ENCODE measurements at regions not wholly inside any gene's neighbourhood (a gene's known extent, or its start where the extent isn't known, plus 50 kb on each side); places are given as distances from the start of the nearest gene placed in this dataset.

DNA sequence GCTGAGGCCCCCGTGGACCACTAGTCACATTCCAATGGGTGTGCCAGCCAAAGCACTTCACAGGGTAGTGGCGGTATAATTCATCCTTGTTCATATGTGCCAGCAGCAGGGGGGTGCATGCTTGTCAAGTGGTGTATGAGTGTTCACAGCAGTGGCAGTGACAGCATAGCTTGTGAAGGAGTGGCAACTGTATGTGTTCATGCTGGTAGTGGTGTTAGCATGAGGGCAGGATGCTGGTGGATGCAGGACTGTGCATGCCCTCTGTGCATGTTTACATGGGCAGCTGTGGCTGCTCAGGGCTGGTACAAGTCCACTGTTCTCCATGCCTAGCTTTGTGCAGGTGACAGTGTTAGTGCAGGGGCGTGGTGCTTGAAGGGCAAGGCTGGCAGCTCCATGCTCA lies 253.4 kb upstream of the DMAC1 start:
- no peak for TF ChIP-seq POLR2A (IDR thresholded peaks at IDR 0.05)
- no peak for TF ChIP-seq POLR2AphosphoS5 (IDR thresholded peaks at IDR 0.05)
- TF ChIP-seq, protein P1, sequence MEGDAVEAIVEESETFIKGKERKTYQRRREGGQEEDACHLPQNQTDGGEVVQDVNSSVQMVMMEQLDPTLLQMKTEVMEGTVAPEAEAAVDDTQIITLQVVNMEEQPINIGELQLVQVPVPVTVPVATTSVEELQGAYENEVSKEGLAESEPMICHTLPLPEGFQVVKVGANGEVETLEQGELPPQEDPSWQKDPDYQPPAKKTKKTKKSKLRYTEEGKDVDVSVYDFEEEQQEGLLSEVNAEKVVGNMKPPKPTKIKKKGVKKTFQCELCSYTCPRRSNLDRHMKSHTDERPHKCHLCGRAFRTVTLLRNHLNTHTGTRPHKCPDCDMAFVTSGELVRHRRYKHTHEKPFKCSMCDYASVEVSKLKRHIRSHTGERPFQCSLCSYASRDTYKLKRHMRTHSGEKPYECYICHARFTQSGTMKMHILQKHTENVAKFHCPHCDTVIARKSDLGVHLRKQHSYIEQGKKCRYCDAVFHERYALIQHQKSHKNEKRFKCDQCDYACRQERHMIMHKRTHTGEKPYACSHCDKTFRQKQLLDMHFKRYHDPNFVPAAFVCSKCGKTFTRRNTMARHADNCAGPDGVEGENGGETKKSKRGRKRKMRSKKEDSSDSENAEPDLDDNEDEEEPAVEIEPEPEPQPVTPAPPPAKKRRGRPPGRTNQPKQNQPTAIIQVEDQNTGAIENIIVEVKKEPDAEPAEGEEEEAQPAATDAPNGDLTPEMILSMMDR (IDR thresholded peaks at IDR 0.05): no peak
- no peak for TF ChIP-seq EP300 (IDR thresholded peaks at IDR 0.05)
- no peak for DNase-seq
- Histone ChIP-seq H3K4me3 (no peak overlapping the region), H3K27me3 (no peaks in the 10 kb centered on the region), H3K4me1 (no peaks in the 10 kb centered on the region), H3K36me3 (no peaks in the 10 kb centered on the region), H3K9me3 (peaks cover 0 to 4% (median 0%) of the 10 kb centered on the region in 4 donors), H3K27ac (no peak overlapping the region)
- 90% methylated on average over 3 of the region's 3 CpGs for WGBS, 2 donors
- intact Hi-C loops (cut with DNase I): no loop called here

DNA sequence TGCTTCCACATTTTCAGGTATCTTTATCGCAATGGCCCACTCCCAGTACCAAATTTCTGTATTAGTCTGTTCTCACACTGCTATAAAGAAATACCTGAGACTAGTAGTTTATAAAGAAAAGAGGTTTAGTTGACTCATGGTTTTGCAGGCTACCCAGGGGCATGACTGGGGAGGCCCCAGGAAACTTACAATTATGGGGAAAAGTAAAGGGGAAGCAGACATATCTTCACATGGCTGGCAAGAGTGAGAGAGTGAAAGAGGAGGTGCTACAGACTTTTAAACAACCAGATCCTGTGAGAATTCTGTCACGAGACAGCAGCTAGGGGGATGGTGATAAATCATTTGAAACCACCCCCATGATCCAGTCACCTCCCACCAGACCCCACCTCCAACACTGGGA lies 238.2 kb upstream of the DMAC1 start:
- TF ChIP-seq POLR2AphosphoS5 (IDR thresholded peaks at IDR 0.05) (no peak), EP300 (IDR thresholded peaks at IDR 0.05) (no peak), POLR2A (IDR thresholded peaks at IDR 0.05) (no peak)
- TF ChIP-seq, protein P1 (IDR thresholded peaks at IDR 0.05): no peak
- intact Hi-C loops (cut with DNase I): no loop called here
- 78 to 87% methylated on average over 2 of the region's 2 CpGs for WGBS, 2 donors
- Histone ChIP-seq H3K4me3 (no peak overlapping the region), H3K27me3 (no peaks in the 10 kb centered on the region), H3K27ac (no peak overlapping the region), H3K9me3 (peaks cover 0 to 3% (median 1%) of the 10 kb centered on the region in 4 donors), H3K4me1 (no peaks in the 10 kb centered on the region), H3K36me3 (no peaks in the 10 kb centered on the region)
- DNase-seq: no peak

DNA sequence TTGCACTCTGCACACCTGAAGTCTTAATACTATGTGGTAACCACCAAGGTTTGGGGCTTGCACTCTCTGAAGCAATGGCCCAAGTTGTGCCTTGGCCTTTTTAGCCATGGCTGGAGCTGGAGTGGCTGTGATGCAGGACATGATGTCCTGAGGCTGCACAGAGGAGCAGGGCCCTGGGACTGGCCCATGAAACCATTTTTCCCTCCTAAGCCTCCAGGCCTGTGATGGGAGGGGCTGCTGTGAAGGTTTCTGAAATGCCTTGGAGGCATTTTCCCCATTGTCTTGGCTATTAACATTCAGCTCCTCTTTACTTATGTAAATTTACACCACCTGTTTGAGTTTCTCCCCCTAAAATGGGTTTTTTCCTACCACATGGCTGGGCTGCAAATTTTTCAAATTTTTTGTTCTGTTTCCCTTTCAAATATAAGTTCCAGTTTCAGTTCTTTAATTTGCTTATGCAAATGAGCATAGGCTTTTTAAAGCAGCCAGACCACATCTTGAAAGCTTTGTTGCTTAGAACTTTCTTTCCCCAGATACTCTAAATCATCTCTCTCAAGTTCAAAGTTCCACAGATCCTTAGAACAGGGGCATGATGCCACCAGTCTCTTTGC lies 237.4 kb upstream of the DMAC1 start:
- no peak for DNase-seq
- Histone ChIP-seq H3K4me3 (no peak overlapping the region), H3K27ac (no peak overlapping the region), H3K4me1 (no peaks in the 10 kb centered on the region), H3K27me3 (no peaks in the 10 kb centered on the region), H3K36me3 (no peaks in the 10 kb centered on the region), H3K9me3 (peaks cover 0 to 3% (median 1%) of the 10 kb centered on the region in 4 donors)
- TF ChIP-seq, protein P1 (IDR thresholded peaks at IDR 0.05): no peak
- no peak for TF ChIP-seq POLR2AphosphoS5 (IDR thresholded peaks at IDR 0.05)
- no peak for TF ChIP-seq POLR2A (IDR thresholded peaks at IDR 0.05)
- TF ChIP-seq EP300 (IDR thresholded peaks at IDR 0.05): no peak
- intact Hi-C loops (cut with DNase I): no loop called here

DNA sequence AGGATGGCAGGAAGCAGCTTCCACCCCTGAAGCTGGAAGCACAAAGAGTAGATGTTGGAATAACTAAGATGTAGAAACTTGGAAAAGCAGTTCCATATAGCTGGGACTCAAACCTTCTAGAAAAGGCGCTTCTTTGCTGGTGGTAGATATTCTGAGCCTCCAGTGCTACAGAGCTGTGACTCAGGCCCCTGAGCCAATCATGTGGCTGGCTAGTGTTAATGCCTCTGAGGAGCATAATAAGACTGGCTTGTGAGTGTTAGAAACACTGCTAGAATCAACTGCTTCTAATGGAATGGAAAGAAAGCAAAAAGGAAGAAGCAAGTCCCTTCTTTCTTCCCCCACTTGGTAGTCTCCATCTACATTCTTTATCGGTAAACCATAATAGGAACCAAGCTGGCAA lies 234.2 kb upstream of the DMAC1 start:
- H3K27me3 ChIP-seq: no peaks in the 10 kb centered on the region
- no peaks in the 10 kb centered on the region for H3K9me3 ChIP-seq
- H3K4me1 ChIP-seq: no peaks in the 10 kb centered on the region
- TF ChIP-seq EP300 (IDR thresholded peaks at IDR 0.05) (no peak), POLR2AphosphoS5 (IDR thresholded peaks at IDR 0.05) (no peak), POLR2A (IDR thresholded peaks at IDR 0.05) (no peak)
- TF ChIP-seq, protein P1 (IDR thresholded peaks at IDR 0.05): no peak
- no peaks in the 10 kb centered on the region for H3K36me3 ChIP-seq
- 89 to 95% methylated on average over 2 of the region's 2 CpGs for WGBS, 2 donors
- no peak overlapping the region for H3K4me3 ChIP-seq
- no peak for DNase-seq
- intact Hi-C loops (cut with DNase I): no loop called here
- no peak overlapping the region for H3K27ac ChIP-seq

DNA sequence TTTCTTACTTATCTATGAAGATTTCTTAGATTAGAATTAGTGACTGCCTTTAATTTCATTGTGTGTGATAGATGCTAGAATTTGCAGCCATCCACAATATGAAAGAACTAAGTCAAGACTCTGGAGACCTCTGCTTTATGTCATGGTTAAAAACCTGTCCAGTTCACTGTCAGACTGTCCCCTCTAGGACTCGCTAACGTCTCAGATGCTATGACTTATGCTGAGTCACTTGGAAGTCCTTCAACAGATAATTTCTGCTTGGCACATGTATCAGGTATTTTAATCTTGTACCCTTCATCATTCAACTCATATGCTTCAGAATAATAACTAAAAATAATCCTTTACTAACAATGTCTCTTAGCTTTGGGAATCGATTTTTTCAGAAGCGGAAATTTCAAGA lies 230.5 kb upstream of the DMAC1 start:
- H3K27ac ChIP-seq: no peak overlapping the region
- WGBS, 2 donors: 90 to 92% methylated on average over 4 of the region's 4 CpGs
- H3K27me3 ChIP-seq: no peaks in the 10 kb centered on the region
- no peak for DNase-seq
- no peaks in the 10 kb centered on the region for H3K9me3 ChIP-seq
- TF ChIP-seq, protein P1 (IDR thresholded peaks at IDR 0.05): no peak
- TF ChIP-seq POLR2AphosphoS5 (IDR thresholded peaks at IDR 0.05) (no peak), EP300 (IDR thresholded peaks at IDR 0.05) (no peak), POLR2A (IDR thresholded peaks at IDR 0.05) (no peak)
- intact Hi-C loops (cut with DNase I): no loop called here
- H3K36me3 ChIP-seq: no peaks in the 10 kb centered on the region
- H3K4me3 ChIP-seq: no peak overlapping the region
- no peaks in the 10 kb centered on the region for H3K4me1 ChIP-seq
